ENCODE measurements at regions not wholly inside any gene's neighbourhood (a gene's known extent, or its start where the extent isn't known, plus 50 kb on each side); places are given as distances from the start of the nearest gene placed in this dataset.

- TF ChIP-seq CTCF (IDR thresholded peaks at IDR 0.05) (no peak), POLR2A (IDR thresholded peaks at IDR 0.05) (no peak)
These were observed 88.9 kb upstream of the THBS1 start for GRCh38 chr15:39491886-39492490.
